GM21528 (cell line): ENCODE measurements at regions not wholly inside any gene's neighbourhood (a gene's known extent, or its start where the extent isn't known, plus 50 kb on each side); places are given as distances from the start of the nearest gene placed in this dataset.
"Not testable (repeated sequence)": the region's sequence is repeated elsewhere in the genome, so short reads cannot be mapped to it uniquely, and the experiment has no call there.

Source experiments
- ATAC-seq: cut with Tn5 transposase; IDR thresholded peaks from one replicate; pipeline ENCODE4 v1.9.1; 2021; ENCODE audit warnings: mild to moderate bottlenecking, moderate library complexity; ENCODE audit not compliant: unreplicated experiment, low FRiP score

DNA sequence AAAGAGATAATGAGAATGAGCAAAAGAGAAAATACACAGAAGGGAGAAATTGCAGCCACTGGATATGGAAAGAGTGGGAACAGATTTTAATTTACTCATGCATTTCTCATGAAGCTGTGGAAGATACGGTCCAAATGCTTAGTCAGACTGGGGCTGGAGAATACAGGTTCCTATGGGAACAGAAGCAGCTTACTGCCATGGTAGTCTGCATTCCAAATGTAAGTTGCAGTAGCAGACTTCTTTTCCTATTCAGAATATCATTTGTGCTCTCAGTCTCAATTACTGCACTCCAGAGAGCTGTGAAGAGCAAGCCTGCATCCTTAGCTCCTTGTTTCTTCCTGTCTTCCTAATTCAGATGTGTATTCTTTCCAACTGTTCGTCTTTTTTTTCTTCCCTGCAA is 190.8 kb upstream of the TMEM196 start:
- ATAC-seq = no peak

DNA sequence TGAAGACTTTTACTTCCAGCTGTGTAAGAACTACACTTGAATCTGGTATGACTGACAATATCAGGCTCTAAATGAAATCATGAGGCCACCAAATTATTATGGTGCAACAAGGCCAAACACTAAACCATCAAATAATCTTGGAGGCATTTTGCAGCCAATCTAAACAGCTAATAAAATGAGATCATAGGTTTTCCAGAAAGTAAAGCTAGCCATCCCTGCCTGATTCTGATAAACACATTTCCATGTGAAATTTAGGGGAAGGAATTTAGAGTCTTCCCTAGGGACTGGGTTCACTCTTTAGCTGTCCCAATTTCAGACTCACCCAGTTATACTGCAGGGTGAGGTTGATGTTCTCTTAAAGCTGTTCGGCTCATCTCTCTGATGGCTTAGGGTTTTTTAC is 190.3 kb upstream of the TMEM196 start:
- no peak for ATAC-seq

DNA sequence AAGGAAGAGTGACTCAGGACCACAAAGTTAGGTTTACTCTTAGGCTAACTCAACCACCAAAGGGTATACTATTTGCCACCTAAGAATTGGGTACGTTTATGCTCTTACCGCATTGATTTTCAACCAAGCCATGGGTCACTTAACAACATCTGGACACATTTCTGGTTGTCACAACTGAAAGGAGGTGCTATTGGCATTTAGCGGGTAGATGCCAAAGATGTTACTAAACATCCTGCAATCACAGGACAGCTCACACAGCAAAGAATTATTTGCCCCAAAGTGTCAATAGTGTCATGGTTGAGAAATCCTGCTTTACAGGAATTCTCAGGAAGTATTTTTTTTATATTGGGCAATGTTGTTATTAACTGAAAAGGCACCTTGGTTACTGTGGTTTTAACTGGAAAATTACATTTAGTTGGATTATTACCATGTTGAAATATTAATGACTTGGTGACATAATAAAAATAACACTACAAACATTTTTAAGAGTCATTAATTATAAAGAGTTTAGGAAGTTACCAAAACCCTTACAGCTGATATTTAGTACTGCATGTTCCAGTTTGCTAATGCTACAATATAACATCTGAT is 185.0 kb upstream of the TMEM196 start:
- no peak for ATAC-seq

DNA sequence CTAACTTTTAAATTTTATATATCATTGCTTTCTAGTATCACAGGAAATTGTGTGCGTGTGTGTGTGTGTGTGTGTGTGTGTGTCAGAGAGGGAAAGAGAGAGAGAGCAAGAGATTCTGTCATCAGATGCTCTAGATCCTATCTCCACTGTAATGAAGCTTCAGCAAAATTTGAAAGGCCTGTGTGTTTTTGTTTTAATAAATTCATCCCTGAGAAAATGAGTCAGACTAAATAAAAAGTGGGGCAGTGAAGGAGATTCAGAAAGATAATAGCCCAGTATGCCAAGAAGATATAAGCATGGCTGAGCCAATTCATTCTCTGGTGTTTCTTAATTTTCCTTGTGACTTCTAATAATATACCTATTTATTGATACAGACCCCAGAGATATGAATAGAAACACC is 184.2 kb upstream of the TMEM196 start:
- no peak for ATAC-seq

DNA sequence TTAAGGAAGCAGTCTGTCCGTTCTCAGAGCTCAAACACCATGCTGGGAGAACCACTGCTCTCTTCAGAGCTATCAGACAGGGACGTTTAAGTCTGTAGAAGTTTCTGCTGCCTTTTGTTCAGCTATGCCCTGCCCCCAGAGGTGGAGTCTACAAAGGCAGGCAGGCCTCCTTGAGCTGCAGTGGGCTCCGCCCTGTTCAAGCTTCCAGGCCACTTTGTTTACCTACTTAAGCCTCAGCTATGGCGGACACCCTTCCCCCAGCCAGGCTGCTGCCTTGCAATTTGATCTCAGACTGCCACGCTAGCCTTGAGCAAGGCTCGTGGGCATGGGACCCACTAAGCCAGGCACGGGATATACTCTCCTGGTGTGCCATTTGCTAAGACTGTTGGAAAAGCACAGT is 180.7 kb upstream of the TMEM196 start:
- ATAC-seq = not testable (repeated sequence)

DNA sequence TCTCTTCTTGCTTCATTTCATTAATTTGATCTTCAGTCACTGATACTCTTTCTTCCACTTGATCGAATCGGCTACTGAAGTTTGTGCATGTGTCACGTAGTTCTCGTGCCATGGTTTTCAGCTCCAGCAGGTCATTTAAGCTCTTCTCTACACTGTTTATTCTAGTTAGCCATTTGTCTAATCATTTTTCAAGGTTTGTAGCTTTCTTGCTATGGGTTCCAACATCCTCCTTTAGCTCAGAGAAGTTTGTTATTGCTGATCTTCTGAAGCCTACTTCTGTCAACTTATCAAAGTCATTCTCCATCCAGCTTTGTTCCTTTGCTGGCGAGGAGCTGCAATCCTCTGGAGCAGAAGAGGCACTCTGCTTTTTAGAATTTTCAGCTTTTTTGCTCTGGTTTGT is 180.0 kb upstream of the TMEM196 start:
- ATAC-seq = not testable (repeated sequence)

DNA sequence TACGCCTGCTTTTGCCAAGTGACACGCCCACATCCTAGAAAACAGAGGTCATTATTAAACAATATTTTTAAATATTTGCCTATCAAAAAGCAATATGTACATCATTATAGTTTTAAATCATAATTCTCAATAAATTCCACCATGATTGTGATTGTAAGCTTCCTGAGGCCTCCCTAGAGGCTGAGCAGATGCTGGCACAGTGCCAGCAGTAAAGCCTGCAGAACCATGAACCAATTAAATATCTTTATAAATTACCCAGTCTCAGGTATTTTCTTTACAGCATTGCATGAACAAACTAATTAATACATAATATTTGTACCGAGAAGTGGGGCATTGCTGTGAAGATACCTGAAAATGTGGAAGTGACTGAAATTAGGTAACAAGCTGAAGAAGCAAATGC is 174.7 kb upstream of the TMEM196 start:
- no peak for ATAC-seq

DNA sequence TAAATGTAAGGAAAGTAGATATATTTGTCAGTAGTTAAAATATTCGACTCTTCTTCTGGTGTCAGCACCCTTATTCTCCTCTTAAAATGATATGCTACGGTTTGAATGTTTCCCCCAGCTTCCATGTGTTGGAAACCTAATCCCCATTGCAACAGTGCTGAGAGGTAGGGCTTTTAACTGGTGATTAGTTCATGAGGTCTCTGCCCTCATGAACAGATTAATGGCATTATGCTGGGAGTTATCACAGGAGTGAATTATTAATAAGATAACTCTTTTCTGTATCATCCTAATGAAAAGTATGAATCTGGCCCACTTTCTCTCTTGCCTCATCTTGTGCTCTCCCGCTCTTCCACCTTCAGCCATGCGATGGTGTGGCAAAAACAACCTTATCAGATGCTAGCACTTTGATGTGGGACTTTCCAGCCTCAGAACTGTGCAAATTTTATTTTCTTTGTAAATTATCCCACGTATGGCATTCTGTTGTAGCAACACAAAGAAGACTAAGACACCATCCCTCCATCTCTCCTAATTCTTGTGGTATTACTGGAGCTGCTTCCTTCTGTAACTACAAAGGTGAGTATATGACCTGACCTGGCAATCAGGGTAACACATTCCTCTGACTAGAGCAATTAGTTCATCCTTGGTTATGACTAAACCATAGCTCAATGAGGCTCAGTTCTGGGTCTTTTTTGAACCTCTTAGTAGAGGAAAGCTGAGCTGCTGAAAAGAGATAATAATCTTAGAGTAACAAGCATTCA is 171.1 kb upstream of the TMEM196 start:
- no peak for ATAC-seq

DNA sequence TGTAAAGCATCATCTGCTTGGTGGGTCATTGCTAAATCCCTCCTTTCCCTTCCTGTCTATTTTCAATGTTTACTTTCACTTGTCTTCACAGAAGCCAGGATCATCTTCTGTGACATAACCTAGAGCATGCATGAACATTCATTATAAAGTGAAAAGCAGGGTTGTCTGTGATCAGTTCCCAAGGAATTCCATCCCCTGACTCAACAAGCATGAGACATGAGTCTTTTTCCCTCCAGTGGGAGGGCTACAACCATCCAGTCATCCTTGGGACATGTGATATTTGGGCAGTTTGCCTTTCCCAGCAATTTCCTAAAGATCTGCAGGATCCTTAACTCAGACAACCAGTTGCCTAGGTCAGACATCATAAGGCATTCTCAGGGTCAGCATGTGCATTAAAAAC is 166.3 kb upstream of the TMEM196 start:
- no peak for ATAC-seq

DNA sequence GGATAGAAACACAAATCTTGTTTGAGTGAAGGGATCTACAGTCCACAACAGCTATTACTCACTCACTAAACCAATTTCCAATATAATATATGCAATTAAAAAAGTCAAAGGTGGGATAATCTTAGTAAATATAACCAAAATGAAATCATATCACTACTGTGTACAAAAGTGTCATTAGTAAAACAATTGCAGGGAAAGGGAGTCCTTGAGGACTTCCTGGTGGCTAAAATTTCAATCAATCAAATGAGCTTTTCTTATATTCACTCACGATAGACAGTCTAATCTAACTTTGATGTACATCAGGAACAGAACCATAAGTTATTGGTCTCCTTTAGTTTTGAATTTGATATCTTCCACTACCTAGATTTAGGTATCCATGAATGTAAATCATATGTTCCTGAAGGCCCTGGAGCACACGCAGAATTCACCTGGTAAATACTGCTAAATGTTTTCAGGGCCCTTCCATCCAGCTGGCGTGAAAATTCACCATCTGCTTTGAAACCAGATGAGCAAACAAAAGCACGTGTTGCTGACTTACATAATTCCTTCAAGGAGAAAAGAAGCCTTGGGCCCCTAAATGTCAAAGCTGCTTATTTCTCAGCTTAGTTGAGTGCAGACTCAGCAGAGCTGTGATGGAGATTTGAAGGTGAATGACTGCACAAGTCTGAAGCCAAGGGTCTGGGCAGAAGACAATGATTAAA is 159.3 kb upstream of the TMEM196 start:
- ATAC-seq = no peak

DNA sequence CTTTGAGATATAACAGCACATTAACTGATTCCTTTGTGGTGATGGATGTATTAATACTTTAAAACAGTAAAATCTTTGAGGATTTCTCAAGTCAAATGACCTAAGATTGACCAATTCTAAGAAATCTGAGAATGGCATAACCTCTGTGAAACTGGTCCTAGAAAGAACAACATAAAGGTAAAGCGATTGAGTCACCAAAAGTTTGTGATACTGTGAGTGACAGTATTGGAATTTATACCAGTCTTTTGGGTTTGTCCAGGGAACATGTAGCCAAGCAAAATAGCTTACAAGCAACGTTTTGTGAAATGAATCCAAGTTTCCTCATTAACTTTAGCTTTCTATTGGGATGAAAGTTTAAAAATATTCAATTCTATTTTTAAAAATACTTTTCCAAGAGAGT is 157.4 kb upstream of the TMEM196 start:
- ATAC-seq = no peak

DNA sequence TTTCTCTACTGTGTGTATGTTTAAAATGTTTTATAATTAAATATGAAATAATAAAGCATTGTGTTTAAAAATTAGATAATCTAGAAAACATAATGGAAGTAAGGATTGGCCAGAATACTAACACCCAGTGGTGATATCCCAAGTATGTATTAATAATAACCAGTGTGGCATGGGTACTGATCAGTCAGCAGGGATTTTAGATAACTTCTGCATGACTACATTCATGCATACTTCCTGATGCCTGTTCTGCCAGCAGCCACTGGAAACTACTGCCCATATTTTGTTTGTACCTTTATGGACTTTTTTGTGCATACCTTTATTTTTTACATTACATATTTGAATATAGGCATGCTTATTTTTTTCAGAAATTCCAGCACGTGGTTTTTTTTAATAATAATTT is 156.6 kb upstream of the TMEM196 start:
- no peak for ATAC-seq

DNA sequence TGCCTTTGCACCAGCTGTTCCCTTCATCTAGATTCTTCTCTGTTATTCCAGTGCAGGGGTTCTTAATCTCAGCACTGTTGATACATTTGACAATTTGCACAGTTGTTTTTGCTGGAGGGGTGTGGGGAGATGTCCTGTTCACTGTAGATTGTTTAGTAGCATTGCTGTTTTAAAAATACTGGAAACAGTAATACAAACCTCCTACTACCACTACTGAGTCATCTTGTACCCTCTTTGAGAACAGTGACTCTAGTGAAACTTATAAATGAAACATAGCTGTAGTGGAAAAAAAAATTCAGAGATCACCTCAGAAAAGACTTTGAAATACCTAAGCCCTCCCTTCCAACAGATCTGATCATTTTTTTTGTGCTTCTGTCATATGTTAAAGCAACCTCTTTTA is 154.8 kb upstream of the TMEM196 start:
- ATAC-seq = peak; percentile 90

DNA sequence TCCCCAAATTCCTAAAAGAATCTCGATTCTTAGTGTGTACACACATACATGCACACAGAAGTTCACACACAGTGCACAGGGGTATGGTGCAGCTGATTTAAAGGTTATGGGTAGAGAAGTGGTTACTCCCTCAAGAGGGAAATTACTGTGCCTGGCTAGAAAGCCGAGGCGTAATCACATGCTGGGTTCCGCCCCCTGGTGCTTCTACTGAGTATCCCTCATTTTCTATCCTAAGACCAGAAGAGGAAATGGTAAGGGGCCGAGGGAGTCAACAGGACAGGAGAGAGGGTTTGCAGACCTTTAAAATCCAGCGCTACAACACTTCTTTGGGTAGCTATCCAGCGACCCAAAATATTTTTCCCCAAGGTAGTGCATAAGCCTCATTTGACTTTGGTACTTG is 147.3 kb upstream of the TMEM196 start:
- ATAC-seq = no peak

DNA sequence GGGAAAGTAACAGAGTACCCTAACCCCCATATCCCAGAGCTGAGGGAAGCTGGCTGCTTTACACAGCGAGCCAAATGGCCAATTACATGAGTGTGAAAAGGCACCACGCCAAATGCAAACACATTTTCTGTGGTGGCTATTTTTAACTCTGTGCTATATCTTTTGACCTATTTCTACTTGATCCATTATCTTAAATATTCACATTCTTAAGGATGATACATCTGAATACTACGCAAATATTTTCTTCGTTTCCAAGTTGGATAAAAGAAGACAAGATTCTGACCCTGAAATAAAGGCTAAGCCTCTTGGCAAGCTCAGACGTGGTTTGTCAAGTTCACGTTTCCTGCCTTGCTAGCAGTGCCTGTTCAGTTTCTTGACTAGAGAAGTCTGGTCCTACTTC is 146.7 kb upstream of the TMEM196 start:
- ATAC-seq = no peak

DNA sequence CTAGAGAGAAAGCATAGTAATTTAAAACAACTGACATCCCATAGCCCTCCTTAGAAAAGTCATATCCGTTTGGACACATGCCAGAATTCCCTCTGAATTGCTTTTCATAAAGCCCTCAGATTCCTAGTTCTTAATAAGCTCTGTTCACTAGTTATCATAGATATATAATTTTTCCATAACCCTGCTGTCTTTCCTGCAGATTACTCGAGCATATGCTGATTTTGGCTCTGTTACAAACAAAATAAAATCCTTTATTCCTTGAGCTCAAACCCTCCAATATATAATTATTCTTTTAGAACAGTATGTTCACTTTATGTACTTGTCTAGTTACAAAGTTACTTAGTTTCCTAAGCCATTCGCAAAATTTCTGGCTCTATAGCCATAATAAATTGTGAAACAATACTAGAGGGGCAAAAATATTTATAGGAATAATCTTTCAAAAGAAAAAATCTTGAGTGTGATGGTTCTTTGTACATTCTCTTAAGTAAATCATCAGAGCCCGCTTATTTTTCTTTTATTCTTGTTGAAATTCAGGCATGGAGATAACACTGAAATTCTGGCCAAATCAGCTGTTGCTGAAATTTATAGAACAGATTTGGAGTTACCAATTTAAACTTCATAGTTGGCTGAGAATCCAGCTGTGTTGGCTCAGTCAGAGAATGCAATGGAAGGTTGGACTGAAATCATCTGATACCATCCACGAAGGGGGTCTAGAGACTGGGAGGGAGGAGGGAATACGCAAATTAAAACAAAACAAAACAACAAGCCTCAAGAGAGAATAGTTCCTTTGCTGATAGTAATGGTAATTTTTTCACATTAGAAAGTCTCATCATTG is 146.1 kb upstream of the TMEM196 start:
- ATAC-seq = no peak

DNA sequence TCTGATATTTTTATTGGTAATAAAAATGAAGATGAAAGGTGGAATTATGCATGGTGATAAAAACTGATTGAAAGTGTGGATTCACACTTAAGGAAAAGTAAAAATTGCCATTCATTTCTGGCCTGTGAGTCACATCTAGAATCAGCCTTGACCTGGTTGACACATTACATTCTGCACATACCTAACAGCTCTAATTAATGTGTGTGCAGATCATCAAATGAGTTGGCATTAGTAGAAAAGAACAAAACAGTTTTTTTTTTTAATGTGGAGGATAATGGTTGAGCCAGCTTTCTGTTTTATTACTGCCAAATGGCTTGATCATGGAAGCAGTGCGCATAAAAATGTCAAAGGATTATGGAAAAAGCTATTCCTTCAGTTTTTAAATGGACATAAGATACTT is 142.6 kb upstream of the TMEM196 start:
- ATAC-seq = no peak

DNA sequence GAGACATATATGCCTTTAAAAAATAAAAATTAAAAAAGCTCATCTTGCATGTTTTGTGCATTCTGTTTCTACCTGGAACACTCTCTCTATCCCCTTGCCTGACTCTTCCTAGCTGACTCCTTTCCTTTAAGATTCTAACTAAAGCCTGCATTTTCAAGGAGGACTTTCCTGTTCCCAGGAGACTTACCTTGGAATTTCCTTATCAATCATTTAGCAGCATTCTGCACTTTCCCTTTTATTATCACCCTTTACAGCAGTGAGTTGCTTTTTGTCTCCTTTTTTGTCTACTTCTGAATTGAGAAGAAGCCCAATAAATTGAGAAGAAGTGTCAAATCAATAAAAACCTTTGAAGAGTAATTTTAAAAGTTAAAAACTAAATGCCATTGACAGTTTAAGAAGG is 142.2 kb upstream of the TMEM196 start:
- no peak for ATAC-seq

DNA sequence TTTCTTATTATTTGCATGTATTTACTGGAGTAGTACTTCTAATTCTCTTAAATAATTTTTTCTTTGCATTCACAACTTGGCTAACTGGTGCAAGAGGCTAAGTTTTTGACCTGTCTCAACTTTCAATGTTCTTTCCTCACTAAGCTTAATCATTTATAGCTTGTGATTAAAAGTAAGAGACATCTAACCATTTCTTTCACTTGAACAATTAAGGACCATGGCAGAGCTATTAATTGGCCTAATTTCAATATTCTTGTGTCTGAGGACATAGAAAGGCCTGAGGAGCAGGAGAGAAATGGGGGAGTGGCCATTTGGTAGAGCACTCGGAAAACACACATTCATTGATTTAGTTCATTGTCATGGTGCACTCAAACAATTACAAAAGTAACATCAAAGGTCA is 141.4 kb upstream of the TMEM196 start:
- no peak for ATAC-seq

DNA sequence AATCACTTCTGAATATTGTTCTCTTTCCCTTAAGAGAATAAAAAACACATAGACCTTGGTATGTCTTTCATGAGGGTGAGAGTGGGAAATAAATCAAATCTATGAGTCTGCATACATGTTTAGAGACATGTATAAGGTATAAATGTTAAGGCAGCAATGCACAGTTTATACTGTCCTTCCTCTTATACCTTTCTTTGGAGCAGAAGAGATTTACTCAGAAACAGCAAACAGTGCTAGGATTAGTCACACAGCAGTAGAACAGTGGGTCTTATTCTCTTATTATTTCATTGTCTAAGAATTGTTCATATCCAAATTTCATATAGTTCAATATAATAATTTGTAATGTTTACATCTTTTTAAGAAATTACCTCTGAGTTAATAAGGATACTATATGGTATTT is 126.7 kb upstream of the TMEM196 start:
- ATAC-seq = no peak

DNA sequence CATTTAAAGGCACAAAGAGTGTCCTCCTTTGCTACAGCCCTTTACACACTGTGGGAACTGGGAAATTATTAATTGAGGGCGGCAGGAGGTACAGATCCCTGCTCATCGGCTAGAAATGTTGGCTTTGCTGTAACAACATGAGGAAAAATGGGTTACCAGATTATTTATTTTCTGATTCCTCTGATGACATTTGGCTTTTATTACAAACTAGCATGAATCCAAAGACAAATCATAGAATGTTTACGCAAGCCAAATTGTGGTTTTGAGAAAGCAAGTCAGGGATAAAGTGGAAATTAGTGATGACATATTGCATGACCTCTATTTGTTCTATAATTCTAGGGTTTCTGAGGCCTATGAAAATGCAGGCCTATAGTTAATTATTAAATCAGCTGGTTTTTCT is 126.1 kb upstream of the TMEM196 start:
- no peak for ATAC-seq
